Activated CD4-positive, alpha-beta T cell treated with anti-CD3 and anti-CD28 coated beads for 24 hours (primary cell): ENCODE measurements at regions not wholly inside any gene's neighbourhood (a gene's known extent, or its start where the extent isn't known, plus 50 kb on each side); places are given as distances from the start of the nearest gene placed in this dataset.

ENCODE experiments used
- DNase-seq, 2 donors: peaks; one replicate each; pipeline ENCODE4 v3.0.0-alpha.2; 2020; ENCODE audit warnings: low read depth in 2 of 2

- DNase-seq, result no peak
These were observed 162.7 kb downstream of the KITLG start for GRCh38 chr12:88417531-88417930.

- no peak for DNase-seq
These were observed 161.3 kb downstream of the KITLG start for GRCh38 chr12:88418856-88419497.

DNA sequence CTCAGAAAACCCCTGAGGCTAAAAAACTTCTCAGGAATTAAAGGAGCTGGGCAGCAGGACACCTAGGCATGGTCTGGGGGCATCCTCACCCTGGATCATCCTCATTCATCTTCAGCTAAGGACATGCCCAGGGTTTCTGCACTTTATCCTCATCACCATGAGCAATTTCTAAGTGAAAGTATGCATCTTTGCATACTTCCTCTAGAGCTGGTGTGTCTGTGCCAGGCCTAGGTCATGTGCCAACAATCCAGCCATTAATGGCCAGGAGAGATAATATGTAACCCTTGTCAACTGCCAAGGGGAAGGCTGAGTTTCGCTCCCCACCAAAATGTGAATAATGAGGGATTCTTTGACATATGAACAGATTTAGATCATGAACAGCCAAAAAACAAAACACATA lies 160.5 kb downstream of the KITLG start:
- DNase-seq, result no peak

GRCh38 chr12:88420457-88420856 lies 159.8 kb downstream of the KITLG start:
- no peak for DNase-seq

- DNase-seq, result no peak
These were observed 155.2 kb downstream of the KITLG start for GRCh38 chr12:88424791-88425730.

DNA sequence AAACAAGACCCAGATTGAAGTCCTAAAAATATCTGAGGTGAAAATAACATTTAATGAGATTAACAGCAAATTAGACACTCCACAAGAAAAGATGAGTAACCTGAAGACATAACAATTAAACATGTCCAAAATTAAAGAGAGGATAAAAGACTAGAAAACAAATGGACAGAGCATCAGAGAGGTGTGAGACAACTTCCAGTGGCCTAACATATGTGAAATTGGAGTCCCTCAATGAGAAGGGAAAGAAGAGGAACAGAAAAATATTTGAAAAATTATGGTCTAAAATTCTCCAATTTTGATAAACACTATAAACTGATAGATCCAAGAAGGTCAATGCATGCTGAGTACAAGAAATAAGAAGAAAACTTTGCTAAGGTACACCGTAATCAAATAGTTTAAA lies 151.9 kb downstream of the KITLG start:
- no peak for DNase-seq

GRCh38 chr12:88431246-88431645 lies 149.0 kb downstream of the KITLG start:
- no peak for DNase-seq

DNA sequence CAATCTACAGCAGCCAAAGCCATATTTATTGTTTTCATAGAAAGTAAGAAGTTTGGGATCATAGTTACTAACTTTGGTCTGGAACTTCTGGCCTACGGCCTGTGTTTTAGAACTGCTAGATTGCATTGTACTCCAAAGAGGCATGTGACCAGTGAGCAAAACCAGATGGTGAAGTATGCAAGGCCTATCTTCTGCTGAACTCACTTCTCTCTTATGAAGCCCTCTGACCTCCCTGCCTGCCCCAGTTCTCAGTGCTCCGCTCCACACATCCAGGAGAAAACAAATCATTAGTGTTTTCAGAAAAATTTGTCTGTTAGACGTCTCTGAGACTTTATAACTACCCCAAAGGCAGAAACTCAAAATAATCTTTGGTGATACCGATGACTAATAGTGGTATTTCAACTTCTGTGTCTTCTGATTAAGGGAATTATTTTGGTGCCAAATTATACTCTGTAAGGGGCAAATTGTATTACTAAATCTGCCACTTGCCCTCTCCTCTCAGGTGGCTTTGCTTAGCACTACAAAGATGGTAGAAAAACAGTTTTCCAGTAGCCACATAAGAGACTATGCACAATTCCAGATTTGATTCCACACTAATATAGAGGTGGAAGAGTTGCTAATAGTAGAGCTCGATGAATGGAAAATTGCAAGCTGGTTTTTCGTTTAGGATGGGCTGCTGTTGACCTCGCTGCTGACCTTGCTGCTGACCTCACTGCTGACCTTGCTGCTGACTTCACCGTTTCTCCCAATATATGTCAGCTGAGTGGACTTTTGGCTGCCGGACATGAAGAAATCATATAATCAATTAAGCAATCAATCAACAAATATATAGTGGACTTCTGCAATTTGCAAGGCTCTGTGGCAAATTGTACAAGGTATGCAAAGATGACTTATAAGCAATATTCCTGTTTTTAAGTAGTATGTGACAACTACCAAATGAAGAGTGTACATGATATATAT lies 147.5 kb downstream of the KITLG start:
- no peak for DNase-seq

GRCh38 chr12:88433997-88434703 lies 146.1 kb downstream of the KITLG start:
- no peak for DNase-seq

- no peak for DNase-seq
These were observed 144.8 kb downstream of the KITLG start for GRCh38 chr12:88435334-88436076.

DNA sequence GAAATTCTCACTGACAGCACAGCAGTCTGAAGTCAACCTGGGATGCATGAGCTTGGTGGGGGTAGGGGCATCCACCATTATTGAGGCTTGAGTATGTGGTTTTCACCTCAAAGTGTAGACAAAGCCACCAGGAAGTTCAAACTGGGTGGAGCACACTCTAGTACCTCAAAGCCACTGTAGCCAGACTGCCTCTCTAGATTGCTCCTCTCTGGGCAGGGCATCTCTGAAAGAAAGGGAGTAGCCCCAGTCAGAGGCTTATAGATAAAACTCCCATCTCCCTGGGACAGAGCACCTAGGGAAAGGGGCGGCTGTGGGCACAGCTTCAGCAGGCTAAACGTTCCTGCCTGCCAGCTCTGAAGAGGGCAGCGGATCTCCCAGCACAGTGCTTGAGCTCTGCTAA lies 143.0 kb downstream of the KITLG start:
- DNase-seq, result no peak
